ENCODE measurements at regions not wholly inside any gene's neighbourhood (a gene's known extent, or its start where the extent isn't known, plus 50 kb on each side); places are given as distances from the start of the nearest gene placed in this dataset.
"Not testable (repeated sequence)": the region's sequence is repeated elsewhere in the genome, so short reads cannot be mapped to it uniquely, and the experiment has no call there.

DNA sequence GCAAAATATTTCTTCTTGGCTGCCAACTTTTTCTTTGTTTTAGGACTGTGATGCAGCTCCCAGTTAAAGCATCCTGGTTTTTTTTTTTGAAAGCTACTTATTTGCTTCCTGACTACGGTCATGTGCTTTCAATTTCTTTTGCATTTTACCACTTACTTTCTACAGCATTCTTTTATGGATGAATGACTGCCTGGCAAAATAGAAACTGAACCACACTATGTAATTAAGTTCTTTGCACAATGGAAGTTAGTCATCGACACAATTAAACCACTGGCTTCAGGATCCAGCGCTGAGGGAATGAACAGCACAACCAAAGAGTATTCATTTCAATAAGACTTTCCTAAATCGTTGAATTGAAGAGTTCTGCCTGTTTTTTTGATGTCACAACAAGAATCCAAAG is 82.2 kb upstream of the EPHA3 start:
- intact Hi-C loops (cut with DNase I), result no loop called here
- TF ChIP-seq POLR2A (IDR thresholded peaks at IDR 0.05), result no peak
- TF ChIP-seq, protein P1, sequence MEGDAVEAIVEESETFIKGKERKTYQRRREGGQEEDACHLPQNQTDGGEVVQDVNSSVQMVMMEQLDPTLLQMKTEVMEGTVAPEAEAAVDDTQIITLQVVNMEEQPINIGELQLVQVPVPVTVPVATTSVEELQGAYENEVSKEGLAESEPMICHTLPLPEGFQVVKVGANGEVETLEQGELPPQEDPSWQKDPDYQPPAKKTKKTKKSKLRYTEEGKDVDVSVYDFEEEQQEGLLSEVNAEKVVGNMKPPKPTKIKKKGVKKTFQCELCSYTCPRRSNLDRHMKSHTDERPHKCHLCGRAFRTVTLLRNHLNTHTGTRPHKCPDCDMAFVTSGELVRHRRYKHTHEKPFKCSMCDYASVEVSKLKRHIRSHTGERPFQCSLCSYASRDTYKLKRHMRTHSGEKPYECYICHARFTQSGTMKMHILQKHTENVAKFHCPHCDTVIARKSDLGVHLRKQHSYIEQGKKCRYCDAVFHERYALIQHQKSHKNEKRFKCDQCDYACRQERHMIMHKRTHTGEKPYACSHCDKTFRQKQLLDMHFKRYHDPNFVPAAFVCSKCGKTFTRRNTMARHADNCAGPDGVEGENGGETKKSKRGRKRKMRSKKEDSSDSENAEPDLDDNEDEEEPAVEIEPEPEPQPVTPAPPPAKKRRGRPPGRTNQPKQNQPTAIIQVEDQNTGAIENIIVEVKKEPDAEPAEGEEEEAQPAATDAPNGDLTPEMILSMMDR (IDR thresholded peaks at IDR 0.05), result no peak
- TF ChIP-seq POLR2AphosphoS5 (IDR thresholded peaks at IDR 0.05), result no peak
- H3K9me3 ChIP-seq, result no peaks in the 10 kb centered on the region
- 35% methylated on average over 4 of the region's 4 CpGs for WGBS
- H3K27ac ChIP-seq, result no peak overlapping the region
- H3K4me3 ChIP-seq, result no peak overlapping the region
- H3K27me3 ChIP-seq (replicated peaks; ENCODE audit: insufficient read depth), result no peaks in the 10 kb centered on the region
- no peaks in the 10 kb centered on the region for H3K4me1 ChIP-seq (replicated peaks)
- no peak for DNase-seq (ENCODE audit: low spot score)
- no peaks in the 10 kb centered on the region for H3K36me3 ChIP-seq

DNA sequence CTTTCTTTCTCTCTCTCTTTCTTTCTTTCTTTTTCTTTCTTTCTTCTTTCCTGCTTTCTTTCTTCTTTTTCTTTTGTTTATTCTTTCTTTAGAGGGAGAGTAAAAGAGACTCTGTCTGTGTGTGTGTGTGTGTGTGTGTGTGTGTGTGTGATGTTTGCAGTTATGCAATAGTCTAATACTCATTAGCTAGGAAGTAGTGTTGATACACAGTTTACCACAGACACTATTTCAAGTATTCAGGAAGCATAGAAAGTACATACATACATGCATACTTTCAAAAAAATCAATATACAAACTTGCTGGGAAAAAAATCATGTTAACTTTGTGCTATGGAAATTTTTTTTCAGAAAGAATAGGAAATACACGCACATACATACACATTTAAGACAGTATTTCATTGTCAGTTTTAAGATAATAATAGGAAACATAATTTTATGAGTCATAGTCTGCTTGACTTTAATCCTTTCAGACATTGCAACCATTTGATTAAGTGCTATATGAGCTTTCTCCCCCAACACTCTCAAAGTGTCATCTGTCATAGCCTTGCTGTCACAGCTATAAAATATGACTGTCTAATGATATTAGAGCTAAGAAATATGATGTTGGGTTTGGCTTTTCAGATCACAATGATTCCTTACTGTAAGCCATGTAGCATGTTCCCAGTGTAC is 74.9 kb upstream of the EPHA3 start:
- no peak overlapping the region for H3K27ac ChIP-seq
- whole genome bisulfite sequencing, result 81% methylated on average over 1 of the region's 1 CpG
- H3K4me3 ChIP-seq, result no peak overlapping the region
- H3K9me3 ChIP-seq, result no peaks in the 10 kb centered on the region
- intact Hi-C loops (cut with DNase I), result no loop called here
- TF ChIP-seq POLR2A (IDR thresholded peaks at IDR 0.05), result no peak
- TF ChIP-seq POLR2AphosphoS5 (IDR thresholded peaks at IDR 0.05), result no peak
- TF ChIP-seq, protein P1 (IDR thresholded peaks at IDR 0.05), result no peak
- DNase-seq (ENCODE audit: low spot score), result no peak
- H3K27me3 ChIP-seq (replicated peaks; ENCODE audit: insufficient read depth), result no peaks in the 10 kb centered on the region
- H3K36me3 ChIP-seq, result no peaks in the 10 kb centered on the region
- no peaks in the 10 kb centered on the region for H3K4me1 ChIP-seq (replicated peaks)

DNA sequence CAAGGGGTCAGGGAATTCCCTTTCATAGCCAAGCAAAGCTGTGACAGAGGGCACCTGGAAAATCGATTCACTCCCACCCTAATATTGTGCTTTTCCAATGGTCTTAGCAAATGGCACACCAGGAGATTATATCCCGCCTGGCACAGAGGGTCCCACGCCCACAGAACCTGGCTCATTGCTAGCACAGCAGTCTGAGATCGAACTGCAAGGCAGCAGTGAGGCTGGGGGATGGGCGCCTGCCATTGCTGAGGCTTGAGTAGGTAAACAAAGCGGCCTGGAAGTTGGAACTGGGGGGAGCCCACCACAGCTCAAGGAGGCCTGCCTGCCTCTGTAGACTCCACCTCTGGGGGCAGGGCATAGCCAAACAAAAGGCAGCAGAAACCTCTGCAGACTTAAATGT is 72.7 kb upstream of the EPHA3 start:
- H3K27ac ChIP-seq; H3K4me3 ChIP-seq; intact Hi-C loops (cut with DNase I); DNase-seq (ENCODE audit: low spot score); H3K4me1 ChIP-seq (replicated peaks); H3K27me3 ChIP-seq (replicated peaks; ENCODE audit: insufficient read depth); H3K36me3 ChIP-seq; H3K9me3 ChIP-seq: not testable (repeated sequence)
- WGBS, result 94% methylated on average over 6 of the region's 6 CpGs

DNA sequence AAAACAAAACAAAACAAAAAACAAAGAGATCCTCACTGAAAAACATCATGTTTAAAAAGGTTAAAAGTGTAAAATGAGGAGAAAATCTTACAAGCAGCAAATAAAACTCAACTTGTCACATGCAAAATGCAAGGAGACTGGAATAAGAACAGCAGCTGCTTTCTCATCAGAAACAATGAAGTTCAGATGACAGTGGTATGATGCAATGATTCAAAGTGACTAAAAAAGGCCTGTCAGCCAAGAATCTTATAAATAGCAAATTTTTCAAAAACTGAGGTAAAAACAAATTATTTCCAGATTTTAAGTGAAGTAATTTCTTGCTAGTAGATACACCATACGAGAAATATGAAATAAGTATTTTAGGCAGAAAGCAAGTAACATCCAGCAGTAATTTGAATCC is 68.6 kb upstream of the EPHA3 start:
- Histone ChIP-seq H3K4me3 (no peak overlapping the region), H3K36me3 (no peaks in the 10 kb centered on the region), H3K27me3 (replicated peaks; ENCODE audit: insufficient read depth) (no peaks in the 10 kb centered on the region), H3K4me1 (replicated peaks) (no peaks in the 10 kb centered on the region), H3K9me3 (no peaks in the 10 kb centered on the region), H3K27ac (no peak overlapping the region)
- 0% methylated on average over 1 of the region's 1 CpG for WGBS
- intact Hi-C loops (cut with DNase I), result no loop called here
- TF ChIP-seq POLR2AphosphoS5 (IDR thresholded peaks at IDR 0.05) (no peak), POLR2A (IDR thresholded peaks at IDR 0.05) (no peak)
- TF ChIP-seq, protein P1 (IDR thresholded peaks at IDR 0.05), result no peak
- no peak for DNase-seq (ENCODE audit: low spot score)

GRCh38 chr3:89042236-89042835 is 65.1 kb upstream of the EPHA3 start:
- WGBS, result 44% methylated on average over 3 of the region's 3 CpGs
- no peak overlapping the region for H3K27ac ChIP-seq
- intact Hi-C loops (cut with DNase I), result no loop called here
- H3K27me3 ChIP-seq (replicated peaks; ENCODE audit: insufficient read depth), result no peaks in the 10 kb centered on the region
- no peaks in the 10 kb centered on the region for H3K36me3 ChIP-seq
- no peak overlapping the region for H3K4me3 ChIP-seq
- DNase-seq (ENCODE audit: low spot score), result no peak
- no peaks in the 10 kb centered on the region for H3K9me3 ChIP-seq
- TF ChIP-seq POLR2A (IDR thresholded peaks at IDR 0.05) (no peak), POLR2AphosphoS5 (IDR thresholded peaks at IDR 0.05) (no peak)
- TF ChIP-seq, protein P1 (IDR thresholded peaks at IDR 0.05), result no peak
- no peaks in the 10 kb centered on the region for H3K4me1 ChIP-seq (replicated peaks)

Measured in prostate gland (tissue), 2 donors.